GM18870 (cell line): ENCODE measurements at regions not wholly inside any gene's neighbourhood (a gene's known extent, or its start where the extent isn't known, plus 50 kb on each side); places are given as distances from the start of the nearest gene placed in this dataset.
"Not testable (repeated sequence)": the region's sequence is repeated elsewhere in the genome, so short reads cannot be mapped to it uniquely, and the experiment has no call there.

Experiments used
- ATAC-seq: cut with Tn5 transposase; IDR thresholded peaks from one replicate; pipeline ENCODE4 v1.9.1; 2021; ENCODE audit warnings: moderate library complexity; ENCODE audit not compliant: unreplicated experiment

DNA sequence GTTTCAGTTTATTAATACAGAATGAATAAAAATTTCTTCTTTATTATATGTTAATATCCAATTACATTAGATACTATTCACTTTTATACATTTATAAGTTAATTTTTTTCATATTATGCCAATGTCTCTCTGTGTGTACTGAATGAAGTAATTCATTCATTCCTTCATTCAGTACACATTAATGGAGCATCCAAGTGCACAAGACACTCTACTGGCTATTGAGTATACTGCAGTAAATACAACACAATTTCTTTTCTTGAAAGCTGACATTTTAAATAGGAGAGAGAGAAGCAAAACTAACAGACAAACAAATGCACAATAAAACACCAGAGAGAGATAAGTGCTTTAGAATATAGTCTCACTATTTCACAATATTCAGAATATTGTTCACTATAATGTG is 1038.3 kb upstream of the SPRY2 start:
- ATAC-seq = no peak

DNA sequence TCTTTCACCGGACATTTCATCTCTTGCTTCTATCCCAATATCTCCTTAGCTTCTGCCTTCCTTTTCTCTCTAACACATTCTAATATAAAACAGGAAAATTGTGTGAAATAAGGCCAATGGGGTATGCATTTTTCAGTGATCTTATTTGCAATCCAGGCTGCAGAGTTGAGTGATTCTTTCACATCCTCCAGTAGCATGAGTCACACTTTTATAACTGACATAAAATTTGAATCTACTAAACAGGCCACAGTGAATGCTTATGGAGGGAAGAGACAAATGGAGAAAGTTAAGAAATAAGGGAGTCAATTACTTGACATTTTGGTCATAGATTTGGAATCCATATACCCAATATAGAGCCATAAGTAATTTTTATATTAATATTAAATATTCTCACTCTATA is 1037.0 kb upstream of the SPRY2 start:
- ATAC-seq = no peak

DNA sequence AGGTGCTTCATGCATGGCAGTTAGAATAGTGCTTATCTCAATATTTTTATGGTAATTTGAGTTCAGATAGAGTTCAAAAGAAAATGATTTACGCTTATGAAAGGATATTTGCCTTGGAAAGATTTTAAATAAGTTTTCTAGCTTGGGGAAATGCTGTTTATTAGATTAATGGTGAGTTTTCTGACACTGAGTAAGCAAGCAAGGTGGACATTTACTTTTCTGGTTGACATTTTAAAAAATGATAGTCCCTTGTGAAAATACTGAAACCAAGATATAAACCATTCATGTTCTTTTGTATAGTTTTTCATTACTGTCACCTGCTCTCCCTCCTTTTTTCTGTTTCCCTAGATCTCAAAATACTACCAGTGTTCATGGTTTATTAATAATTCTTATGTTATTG is 1034.8 kb upstream of the SPRY2 start:
- no peak for ATAC-seq

DNA sequence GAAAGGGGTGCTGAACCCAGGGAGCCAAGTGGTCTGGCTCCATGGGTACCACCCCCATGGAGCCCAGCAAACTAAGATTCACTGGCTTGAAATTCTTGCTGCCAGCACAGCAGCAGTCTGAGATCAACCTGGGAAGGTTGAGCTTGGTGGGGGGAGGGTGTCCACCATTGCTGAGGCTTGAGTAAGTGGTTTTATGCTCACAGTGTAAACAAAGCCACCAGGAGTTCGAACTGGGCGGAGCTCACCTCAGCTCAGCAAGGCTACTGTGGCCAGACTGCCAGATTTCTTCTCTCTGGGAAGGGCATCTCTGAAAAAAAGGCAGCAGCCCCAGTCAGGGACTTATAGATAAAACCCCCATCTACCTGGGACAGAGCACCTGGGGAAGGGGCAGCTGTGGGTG is 1021.8 kb upstream of the SPRY2 start:
- ATAC-seq = not testable (repeated sequence)

DNA sequence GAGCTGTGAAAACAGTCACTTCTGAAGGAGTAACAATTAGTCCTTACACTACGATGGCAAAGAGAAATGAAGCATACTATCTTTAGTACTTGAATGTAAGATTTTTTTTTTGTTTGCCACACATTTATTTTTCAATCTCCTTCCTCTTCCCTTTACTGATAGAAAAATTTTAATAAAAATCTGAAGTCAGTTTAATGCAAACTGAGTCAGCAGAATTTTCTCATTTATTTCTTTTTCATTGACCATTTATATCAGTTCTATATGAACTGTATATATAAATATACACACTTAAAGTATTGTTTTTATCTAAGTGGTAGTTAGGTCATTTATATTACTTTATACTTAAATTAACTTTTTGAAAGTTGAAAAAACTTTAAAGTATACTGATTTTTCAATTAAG is 1009.1 kb upstream of the SPRY2 start:
- ATAC-seq = no peak

DNA sequence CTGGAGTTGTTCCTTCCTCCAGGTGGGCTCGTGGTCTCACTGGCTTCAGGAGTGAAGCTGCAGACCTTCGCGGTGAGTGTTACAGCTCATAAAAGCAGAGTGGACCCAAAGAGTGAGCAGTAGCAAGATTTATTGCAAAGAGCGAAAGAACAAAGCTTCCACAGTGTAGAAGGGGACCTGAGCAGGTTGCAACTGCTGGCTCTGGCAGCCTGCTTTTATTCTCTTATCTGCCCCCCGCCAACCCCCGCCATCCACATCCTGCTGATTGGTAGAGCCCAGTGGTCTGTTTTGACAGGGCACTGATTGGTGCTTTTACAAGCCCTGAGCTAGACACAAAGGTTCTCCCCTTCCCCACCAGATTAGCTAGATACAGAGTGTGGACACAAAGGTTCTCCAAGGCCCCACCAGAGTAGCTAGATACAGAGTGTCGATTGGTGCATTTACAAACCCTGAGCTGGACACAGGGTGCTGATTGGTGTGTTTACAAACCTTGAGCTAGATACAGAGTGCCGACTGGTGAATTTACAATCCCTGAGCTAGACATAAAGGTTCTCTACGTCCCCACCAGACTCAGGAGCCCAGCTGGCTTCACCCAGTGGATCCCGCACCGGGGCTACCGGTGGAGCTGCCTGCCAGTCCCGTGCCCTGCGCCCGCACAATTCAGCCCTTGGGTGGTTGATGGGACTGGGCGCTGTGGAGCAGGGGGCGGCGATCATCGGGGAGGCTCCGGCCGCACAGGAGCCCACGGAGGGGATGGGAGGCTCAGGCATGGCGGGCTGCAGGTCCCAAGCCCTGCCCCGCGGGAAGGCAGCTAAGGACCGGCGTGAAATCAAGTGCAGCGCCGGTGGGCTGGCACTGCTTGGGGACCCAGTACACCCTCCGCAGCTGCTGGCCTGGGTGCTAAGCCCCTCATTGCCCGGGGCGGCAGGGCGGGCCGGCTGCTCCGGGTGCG is 999.5 kb upstream of the SPRY2 start:
- ATAC-seq = not testable (repeated sequence)

DNA sequence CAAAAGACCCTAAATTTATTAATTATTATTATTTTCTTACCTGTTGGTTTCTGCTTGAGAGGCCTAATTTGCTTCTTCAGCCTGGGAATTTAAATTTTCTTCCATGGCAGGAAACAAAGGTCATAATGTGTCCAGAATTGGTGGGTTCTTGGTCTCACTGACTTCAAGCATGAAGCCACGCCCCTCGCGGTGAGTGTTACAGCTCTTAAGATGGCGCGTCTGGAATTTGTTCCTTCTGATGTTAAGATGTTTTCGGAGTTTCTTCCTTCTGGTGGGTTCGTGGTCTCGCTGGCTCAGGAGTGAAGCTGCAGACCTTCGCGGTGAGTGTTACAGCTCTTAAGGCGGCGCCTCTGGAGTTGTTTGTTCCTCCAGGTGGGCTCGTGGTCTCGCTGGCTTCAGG is 998.7 kb upstream of the SPRY2 start:
- not testable (repeated sequence) for ATAC-seq

DNA sequence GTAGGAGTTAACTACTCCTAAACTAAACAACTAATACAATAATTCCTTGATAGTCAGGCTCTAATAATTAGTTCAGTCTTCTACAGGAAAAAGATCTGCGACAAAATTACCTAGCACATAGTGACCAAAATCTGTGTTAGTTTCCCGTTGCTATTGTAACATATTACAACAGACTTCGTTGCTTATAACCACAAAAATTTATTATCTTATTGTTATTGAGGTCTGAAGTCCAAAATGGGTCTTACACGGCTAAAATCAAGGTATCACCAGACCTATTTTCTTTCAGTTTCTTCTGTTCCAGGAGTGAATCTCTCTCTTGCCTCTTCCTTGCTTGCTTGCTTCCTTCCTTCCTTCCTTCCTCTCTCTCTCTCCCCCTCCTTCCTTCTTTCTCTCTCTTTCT is 993.6 kb upstream of the SPRY2 start:
- ATAC-seq = no peak

DNA sequence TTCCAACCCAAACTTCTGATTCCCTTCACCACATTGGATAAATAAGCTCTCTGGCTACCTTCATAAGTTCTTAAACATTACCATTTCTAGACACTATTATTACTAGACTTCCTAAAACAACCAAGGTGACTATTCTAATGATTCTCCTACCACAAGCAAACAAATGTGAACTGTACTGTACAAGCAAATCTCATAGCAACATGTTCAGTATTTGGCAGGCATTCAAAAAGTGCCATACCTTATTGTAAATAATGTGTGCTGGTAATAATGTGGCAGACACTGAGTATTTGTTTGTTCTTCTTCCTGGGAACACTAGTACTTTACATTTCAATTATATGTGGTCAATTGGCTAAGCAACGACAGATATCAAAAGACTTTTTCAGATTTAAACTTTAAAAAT is 986.0 kb upstream of the SPRY2 start:
- no peak for ATAC-seq

DNA sequence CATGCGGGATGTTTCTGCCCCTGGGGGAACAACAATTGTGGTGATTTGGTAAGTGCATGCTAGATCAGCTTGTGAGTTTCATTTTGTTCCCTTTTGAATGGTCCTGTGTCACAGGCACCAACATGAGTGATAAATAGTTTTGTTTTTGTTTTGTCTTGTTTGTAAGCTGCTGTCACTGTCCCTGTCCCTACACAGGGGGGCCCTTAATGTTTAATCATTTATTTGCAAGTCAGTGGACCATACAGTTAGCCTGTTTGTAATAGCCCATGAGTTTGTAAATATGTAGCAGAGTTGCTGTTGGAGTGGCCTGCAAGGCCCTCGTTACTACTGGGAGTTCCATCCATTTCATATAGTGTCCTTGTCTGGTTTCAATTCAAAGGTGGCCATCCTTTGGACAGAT is 979.6 kb upstream of the SPRY2 start:
- ATAC-seq = no peak

DNA sequence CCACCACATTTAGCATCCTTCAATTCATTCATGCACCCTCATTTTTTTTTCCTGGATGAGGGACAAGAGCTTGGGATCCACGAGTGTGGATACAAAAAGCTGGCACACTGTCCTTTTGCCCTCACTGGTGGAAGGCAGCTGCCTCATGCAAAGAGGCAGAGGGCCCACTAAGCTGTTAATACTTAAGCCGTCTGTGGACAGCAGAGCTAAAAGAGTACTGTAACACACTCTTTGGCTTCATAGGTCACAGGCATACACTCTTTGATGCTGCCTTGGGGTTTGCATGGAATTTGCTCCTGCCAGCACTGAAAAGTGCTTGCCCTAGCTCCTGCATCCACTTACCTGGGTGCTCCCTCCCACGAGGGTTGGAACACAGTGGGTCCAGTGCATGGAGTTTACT is 978.4 kb upstream of the SPRY2 start:
- no peak for ATAC-seq

DNA sequence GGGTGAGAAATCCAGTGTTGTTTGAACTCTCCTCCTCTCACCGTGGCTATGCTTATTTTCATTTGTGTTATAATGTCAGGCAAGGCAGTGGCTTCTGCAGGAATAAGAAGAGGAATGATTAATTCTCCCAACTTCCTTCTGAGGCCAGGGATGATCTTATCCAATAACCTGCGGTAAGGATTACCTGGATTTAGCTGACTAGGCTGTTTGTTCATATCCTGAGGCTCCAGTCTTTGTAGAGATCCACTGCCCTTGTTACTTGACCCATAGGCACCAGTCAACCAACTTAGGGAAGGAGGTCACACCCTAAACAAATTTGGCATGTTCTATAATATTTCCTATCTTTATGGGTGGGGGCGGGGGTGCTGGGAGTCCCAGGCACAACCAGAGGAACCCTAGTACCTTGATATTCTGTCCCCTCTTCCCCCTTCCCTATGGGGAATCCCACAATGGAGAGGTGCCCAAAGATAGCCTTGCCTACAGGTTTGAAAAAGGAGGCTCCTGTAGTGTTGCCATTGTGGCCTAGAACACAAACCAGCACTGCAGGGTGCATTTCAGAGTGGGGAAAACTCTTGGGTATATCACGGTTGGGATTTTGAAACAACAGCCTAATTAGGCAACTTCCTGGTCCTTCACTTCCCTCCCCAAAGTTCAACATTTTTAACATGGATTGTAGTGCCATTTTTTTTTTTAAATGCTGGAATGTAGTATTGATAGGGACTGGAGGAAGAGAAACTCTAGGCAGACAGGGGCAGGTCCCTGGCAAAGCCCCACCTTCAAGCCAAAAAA is 977.5 kb upstream of the SPRY2 start:
- ATAC-seq = no peak

DNA sequence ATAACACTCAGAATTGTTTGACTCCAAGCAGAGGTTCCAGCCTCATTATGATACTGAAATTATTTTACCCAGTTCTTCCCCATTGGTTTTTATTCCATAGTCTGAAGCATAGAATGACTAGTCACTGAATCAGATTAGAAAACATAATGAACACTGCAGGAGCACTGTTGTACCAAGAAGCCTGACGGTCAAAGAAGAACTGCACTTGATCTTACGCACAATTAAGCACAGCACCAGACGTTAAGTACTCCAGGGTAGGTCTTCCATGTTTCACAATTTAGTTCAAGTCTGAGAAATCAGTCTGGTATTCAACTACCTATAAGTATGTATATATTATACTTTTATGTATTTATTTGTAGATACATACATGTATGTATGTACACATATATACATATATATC is 973.5 kb upstream of the SPRY2 start:
- no peak for ATAC-seq

DNA sequence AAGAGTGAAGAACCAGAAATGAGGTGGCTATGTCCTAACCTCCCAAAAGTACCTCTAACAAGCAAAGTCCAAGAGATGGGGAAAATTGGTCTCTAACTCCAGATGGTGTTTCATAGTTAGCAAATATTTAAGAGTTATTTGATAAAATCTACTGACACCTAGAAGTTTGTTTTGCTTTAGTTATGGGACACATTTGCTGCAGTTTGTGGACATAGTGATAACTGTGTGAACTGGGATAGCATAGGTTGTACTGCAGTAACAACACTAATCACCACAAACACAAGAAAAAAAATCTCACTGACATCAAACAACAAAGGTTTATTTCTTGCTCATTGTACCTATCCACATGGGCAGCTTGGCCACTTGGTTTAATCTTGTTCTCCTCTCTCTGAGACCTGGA is 965.0 kb upstream of the SPRY2 start:
- ATAC-seq = no peak

DNA sequence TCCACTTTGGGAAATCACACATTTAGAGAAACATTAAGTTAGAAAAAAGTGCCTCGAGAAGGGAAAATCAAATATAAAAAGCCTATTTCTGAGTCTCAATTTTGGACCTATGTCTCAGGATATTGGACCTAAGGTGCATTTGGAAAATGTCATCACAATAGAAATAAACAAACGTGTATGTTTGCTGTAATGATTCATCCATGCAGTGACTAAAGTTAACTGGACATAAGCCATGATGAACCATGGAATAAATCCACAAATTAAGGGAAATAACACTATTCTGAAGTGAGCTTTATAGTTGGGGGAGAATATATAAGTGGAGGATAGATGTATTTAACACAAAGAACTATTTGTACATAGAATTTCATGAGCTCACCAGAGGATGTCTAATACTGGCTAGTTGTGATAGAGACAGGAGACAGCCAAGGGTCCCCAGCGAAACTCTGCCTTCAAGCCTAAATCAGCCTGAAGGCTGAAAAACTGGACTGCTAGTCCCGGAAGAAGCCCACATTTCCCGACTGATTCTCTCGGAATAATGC is 963.3 kb upstream of the SPRY2 start:
- ATAC-seq = no peak

DNA sequence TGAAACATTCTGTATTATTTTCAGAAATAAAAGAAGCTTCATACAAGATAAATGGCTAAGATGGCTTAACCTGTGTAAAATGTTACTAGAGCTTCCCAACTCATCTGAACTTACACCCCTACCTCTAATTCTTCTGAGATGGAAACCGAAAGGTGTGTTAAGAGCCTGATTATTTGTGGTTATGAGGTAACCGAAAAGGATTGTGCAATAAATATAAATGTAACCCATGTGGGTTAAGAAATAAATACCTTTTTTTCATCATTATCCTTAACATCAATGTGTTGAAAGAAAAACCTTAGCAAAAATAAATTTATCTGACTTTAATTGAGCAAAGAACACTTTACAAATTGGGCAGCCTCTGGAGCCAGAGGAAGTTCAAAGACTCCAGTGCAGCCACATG is 961.8 kb upstream of the SPRY2 start:
- no peak for ATAC-seq

DNA sequence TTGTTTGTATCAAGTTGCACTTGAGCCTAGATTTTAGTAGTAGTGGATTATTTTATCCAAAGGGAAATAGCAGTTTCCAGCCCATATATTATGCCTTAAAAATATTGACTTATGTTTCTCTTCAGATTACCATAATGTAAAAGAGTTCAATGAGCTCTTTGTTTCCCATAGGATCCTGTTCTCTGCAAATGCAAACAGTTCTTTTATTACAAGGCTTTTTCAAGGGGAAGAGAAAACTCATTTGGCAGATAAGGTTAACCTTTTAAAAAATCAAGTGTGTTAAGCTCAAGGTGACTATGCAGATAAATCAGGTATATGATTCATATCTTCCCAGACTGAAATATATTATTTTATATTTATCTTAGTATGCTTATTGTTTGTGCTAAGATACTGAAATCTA is 961.2 kb upstream of the SPRY2 start:
- ATAC-seq = no peak

DNA sequence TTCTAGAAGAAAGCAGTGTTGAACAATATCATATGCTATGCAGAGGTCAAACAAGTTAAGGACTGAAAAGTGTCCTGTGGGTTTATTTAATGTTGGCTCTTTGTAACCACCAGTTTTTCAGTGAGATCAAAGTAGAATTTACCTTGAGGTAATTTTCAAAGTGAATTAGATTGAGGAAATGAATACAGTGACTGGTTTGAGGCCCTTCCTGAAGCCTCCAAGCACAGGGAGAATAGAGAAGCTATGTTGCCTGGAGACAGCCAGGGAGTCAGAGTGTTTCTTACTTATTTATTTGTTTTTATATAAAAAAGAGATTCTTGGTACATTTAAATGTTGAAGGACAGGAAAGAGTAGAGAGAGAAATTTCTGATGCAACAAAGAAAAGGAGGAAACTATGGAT is 954.3 kb upstream of the SPRY2 start:
- no peak for ATAC-seq

DNA sequence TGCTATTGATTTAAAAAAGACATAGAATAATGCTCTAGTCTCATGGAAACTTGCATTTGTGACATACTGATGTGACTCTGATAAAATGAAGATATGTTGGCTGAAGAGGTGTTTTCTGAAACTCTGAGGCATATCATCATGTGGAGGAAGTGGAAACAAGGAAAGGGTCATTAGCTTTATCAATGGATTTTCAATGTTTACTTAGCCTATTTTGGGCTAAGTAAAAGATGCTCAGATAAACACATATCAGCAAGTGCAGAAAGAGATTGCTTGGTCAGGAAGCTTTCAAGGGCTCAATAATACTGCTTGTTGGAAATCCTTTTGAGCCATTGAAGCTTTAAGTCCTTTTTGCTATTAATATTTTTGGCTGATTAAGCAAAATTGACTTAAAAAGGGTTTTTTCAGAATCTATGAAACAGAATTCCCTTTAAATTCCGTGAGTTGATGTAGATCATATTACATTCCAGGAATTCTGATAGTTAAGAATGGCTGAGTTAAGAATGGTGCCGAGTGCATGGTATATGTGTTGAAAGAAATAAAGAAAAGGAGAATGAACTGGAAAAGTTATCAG is 952.8 kb upstream of the SPRY2 start:
- no peak for ATAC-seq

DNA sequence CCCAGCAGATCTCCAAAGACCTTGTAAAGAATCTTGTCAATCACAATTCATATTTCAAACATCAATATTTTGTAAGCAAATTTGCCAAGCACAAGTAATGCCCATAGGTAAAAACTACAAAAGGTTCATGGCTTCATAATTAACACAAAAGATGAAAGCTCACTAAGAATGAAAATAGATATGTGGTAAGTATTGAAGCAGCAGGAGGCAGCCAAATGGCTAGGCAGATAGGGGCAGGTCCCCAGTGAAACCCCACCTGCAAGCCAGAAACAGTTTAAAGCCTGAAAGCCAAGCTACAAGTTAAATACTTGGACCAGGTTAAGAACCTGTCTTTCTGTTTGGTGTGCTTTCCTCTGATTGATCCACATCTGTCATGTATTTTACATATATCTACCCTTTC is 942.6 kb upstream of the SPRY2 start:
- ATAC-seq = no peak

DNA sequence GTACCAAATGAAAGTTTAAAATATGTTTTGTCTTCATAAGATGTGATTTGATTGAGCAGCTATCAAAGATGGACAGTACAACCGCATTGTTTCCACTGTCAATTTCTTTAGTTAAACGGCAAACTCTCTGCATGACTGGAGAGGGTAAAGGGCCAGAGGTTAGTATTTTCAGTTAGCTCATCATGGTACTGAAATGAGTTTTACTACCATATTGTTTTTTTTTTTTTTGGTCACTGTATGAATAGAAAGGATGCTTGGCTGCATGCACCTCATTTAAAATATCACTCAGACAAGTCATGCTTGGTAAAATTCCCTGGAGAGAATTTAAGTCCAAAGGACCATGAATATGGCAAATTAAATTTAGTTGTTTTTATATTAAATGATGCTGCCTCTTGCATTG is 942.1 kb upstream of the SPRY2 start:
- ATAC-seq = no peak
